Ishikawa (cell line): ENCODE measurements at regions not wholly inside any gene's neighbourhood (a gene's known extent, or its start where the extent isn't known, plus 50 kb on each side); places are given as distances from the start of the nearest gene placed in this dataset.

Source experiments
- CEBPB ChIP-seq: IDR thresholded peaks from 2 replicates; pipeline ENCODE4 v1.6.1; 2012
- CREB1 ChIP-seq: IDR thresholded peaks from 2 replicates; pipeline ENCODE4 v1.6.1; 2012; ENCODE audit warnings: low read depth
- EGR1 ChIP-seq: IDR thresholded peaks from 2 replicates; pipeline ENCODE4 v1.6.1; 2012
- EP300 ChIP-seq: IDR thresholded peaks from 2 replicates; pipeline ENCODE4 v1.6.1; 2012; ENCODE audit warnings: borderline replicate concordance
- FOXM1 ChIP-seq: IDR thresholded peaks from 2 replicates; pipeline ENCODE4 v1.6.1; 2012; ENCODE audit warnings: low read depth, borderline replicate concordance
- NFIC ChIP-seq: IDR thresholded peaks from 2 replicates; pipeline ENCODE4 v1.6.1; 2012
- RAD21 ChIP-seq: IDR thresholded peaks from 2 replicates; pipeline ENCODE4 v1.6.1; 2012; ENCODE audit warnings: low read depth
- TAF1 ChIP-seq: IDR thresholded peaks from 2 replicates; pipeline ENCODE4 v1.6.1; 2012; ENCODE audit warnings: low read depth, mild to moderate bottlenecking
- TCF12 ChIP-seq: IDR thresholded peaks from 2 replicates; pipeline ENCODE4 v1.6.1; 2012; ENCODE audit warnings: low read depth
- TEAD4 ChIP-seq: IDR thresholded peaks from 2 replicates; pipeline ENCODE4 v1.6.1; 2012
- YY1 ChIP-seq: IDR thresholded peaks from 2 replicates; pipeline ENCODE4 v1.6.1; 2012; ENCODE audit warnings: low read depth
- ZBTB7A ChIP-seq: IDR thresholded peaks from 2 replicates; pipeline ENCODE4 v1.6.1; 2012; ENCODE audit warnings: low read depth
- TF ChIP-seq, protein P1 (sequence below): IDR thresholded peaks from 2 replicates; pipeline ENCODE4 v1.6.1; 2012
- TF ChIP-seq, protein P2 (sequence below): IDR thresholded peaks from 2 replicates; pipeline ENCODE4 v1.6.1; 2012
- TF ChIP-seq, protein P3 (sequence below): IDR thresholded peaks from 2 replicates; pipeline ENCODE4 v1.6.1; 2012; ENCODE audit warnings: low read depth, mild to moderate bottlenecking

DNA sequence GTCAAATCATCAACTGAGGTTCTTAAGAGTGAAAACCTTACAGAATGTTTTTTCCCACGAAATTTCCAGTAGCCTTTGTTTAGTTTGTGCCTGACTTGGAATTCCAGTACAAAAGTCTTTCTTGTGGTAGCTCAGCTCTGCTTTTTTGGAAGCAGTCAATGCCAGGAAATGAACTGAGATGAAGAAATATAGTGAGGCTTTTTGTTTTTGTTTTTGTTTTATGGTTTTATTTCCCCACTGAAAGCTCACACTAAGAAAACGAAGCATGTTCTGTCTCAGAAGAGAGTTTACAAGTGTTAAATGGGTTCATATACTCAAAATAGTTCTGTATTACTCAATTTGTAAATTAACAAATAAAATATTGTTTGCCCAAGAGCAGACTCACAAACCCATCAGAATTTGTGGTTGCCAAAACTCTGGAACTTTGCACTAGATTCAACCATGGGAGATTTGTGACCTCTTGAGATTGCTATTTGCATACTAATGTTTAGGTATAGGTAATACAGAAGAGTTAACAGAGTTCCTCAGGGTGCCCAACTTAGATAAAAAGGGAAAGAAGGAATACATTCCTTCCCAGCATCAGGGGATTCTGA lies 1060.8 kb downstream of the FAT4 start:
- TF ChIP-seq RAD21 = no peak
- no peak for TF ChIP-seq TAF1
- no peak for TF ChIP-seq NFIC
- no peak for TF ChIP-seq TEAD4
- TF ChIP-seq, protein P1, sequence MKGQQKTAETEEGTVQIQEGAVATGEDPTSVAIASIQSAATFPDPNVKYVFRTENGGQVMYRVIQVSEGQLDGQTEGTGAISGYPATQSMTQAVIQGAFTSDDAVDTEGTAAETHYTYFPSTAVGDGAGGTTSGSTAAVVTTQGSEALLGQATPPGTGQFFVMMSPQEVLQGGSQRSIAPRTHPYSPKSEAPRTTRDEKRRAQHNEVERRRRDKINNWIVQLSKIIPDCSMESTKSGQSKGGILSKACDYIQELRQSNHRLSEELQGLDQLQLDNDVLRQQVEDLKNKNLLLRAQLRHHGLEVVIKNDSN = no peak

DNA sequence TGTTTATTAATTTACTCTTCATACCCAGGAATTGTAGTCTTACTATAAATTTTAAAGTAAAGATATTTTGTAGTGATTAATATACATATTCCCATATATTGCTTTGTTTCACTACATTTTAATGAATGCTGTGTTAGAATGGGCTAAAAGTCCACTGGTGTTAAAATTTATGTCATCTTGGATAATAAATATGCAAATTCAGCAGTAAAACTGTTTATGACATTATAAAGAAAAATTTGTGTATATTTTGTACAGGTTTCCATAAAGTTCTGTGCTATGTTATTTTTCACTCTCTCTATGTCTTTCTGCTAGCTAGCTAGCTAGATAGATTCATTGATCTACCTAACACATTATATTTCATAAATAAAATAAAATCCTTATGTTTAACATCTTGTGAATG lies 1071.2 kb downstream of the FAT4 start:
- no peak for TF ChIP-seq TEAD4
- no peak for TF ChIP-seq TAF1
- TF ChIP-seq TCF12 = no peak
- TF ChIP-seq, protein P2, sequence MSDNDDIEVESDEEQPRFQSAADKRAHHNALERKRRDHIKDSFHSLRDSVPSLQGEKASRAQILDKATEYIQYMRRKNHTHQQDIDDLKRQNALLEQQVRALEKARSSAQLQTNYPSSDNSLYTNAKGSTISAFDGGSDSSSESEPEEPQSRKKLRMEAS = no peak
- TF ChIP-seq YY1 = no peak
- no peak for TF ChIP-seq NFIC

DNA sequence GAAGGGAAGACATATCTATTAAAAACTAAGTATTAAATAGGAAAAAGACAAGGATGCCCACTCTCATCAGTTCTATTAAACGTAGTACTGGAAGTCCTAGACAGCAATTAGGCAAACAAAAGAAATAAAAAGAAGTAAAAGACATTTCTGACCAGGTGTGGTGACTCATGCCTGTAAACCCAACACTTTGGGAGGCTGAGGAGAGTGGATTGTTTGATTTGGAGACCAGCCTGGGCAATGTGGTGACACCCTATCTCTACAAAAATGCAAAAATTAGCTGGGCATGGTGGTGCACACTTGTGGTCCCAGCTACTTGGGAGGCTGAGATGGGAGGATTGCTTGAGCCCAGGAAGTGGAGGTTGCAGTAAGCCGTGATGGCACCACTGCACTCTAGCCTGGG lies 1071.8 kb downstream of the FAT4 start:
- TF ChIP-seq NFIC = no peak
- no peak for TF ChIP-seq CEBPB
- no peak for TF ChIP-seq FOXM1
- TF ChIP-seq TCF12 = no peak
- TF ChIP-seq, protein P3, sequence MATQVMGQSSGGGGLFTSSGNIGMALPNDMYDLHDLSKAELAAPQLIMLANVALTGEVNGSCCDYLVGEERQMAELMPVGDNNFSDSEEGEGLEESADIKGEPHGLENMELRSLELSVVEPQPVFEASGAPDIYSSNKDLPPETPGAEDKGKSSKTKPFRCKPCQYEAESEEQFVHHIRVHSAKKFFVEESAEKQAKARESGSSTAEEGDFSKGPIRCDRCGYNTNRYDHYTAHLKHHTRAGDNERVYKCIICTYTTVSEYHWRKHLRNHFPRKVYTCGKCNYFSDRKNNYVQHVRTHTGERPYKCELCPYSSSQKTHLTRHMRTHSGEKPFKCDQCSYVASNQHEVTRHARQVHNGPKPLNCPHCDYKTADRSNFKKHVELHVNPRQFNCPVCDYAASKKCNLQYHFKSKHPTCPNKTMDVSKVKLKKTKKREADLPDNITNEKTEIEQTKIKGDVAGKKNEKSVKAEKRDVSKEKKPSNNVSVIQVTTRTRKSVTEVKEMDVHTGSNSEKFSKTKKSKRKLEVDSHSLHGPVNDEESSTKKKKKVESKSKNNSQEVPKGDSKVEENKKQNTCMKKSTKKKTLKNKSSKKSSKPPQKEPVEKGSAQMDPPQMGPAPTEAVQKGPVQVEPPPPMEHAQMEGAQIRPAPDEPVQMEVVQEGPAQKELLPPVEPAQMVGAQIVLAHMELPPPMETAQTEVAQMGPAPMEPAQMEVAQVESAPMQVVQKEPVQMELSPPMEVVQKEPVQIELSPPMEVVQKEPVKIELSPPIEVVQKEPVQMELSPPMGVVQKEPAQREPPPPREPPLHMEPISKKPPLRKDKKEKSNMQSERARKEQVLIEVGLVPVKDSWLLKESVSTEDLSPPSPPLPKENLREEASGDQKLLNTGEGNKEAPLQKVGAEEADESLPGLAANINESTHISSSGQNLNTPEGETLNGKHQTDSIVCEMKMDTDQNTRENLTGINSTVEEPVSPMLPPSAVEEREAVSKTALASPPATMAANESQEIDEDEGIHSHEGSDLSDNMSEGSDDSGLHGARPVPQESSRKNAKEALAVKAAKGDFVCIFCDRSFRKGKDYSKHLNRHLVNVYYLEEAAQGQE = no peak
- TF ChIP-seq CREB1 = no peak
- TF ChIP-seq TAF1 = no peak

DNA sequence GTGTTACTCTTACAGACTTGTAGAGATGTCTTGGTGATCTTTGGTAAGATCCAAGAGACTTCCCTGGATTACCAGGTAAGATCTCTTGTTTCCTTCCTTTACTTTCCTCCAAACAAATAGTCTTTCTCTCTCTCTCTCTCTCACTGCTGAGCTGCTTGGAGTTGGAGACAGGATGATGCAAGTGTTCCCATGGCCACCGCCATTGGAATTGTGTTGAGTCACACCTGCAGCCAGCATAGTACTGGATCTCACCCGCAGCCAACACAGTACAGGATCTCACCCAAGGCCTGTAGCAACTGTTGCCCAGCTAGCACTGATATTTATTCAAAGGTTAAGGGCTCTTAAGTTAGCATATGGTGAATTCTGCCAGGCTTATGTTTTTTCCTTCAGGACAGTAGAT lies 1080.9 kb downstream of the FAT4 start:
- no peak for TF ChIP-seq EGR1

DNA sequence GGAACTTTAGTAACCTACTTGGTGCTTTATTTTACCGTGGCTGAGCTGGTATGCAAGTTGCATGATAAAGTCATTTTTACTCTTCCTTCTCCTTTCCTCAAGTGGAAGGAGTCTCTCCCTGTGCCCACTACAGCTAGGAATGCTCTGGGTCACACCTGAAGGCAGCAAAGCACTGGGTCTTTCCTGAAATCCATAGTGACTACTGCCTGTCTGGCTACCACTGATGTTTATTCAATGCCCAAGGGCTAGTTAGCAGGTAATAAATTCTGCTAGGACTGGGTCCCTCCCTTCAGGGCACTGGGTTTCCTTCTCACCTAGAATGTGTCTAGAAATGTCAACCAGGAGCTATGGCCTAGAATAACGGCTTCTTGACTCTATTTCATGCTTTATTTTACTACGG lies 1081.4 kb downstream of the FAT4 start:
- TF ChIP-seq RAD21 = no peak
- no peak for TF ChIP-seq EGR1
- no peak for TF ChIP-seq YY1
- TF ChIP-seq, protein P3 = no peak
- no peak for TF ChIP-seq TCF12
- no peak for TF ChIP-seq ZBTB7A
- TF ChIP-seq, protein P1 = no peak
- no peak for TF ChIP-seq EP300
- no peak for TF ChIP-seq NFIC
- no peak for TF ChIP-seq FOXM1
- TF ChIP-seq, protein P2 = no peak
- TF ChIP-seq TEAD4 = no peak
- TF ChIP-seq CREB1 = no peak
- no peak for TF ChIP-seq TAF1
- TF ChIP-seq CEBPB = no peak

DNA sequence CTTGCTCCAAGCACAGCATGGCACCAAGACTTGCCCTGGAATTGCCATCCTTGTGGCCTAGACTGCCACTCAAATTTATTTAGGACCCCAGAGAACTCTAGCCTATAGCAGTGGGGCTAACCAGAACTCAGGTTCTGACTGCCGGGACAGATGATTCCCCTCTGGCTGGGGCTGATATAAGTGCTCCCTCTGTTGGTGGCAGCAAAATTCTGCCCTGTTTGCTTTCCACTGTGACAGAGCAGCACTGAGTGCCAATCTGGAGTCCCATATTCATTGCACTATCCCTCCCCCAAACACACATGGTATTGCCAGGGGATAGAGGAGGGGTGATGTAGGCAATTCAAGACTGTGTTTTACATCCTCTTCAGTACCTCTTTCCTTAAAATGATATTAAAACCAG lies 1081.9 kb downstream of the FAT4 start:
- TF ChIP-seq RAD21 (0 out of 2 replicates have a peak, but pooled peaks have one; percentile 7), CEBPB (no peak), NFIC (no peak)

DNA sequence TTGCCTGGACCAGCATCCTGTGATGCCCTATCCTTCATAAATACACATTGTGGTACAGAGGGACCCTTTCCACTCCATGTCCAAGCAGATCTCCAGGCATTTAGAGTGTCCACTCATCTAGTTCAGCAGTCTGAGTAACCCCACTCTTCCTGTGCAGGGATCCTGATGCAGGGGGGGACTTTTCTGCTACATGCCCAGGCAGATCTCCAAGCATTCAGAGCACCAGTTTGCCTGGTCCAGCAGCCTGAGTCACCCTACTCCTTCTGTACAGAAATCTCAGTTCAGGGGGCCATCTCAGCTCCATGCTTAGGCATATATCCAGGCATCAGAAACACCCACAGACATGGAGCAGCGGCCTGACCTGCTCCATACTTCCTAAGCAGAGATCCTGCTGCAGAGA lies 1089.8 kb downstream of the FAT4 start:
- no peak for TF ChIP-seq EGR1
- no peak for TF ChIP-seq NFIC
- no peak for TF ChIP-seq YY1
- TF ChIP-seq FOXM1 = no peak
- no peak for TF ChIP-seq CREB1
- no peak for TF ChIP-seq TEAD4
- TF ChIP-seq, protein P3 = no peak
- TF ChIP-seq EP300 = no peak
- no peak for TF ChIP-seq ZBTB7A
- TF ChIP-seq, protein P2 = no peak
- TF ChIP-seq TCF12 = no peak
- TF ChIP-seq RAD21 = no peak
- no peak for TF ChIP-seq CEBPB
- TF ChIP-seq TAF1 = no peak
- TF ChIP-seq, protein P1 = no peak
